SK-N-SH treated with all-trans-retinoic acid at 6 μM for 48 hours (cell line): ENCODE measurements at regions not wholly inside any gene's neighbourhood (a gene's known extent, or its start where the extent isn't known, plus 50 kb on each side); places are given as distances from the start of the nearest gene placed in this dataset.

Experiments used
- ATAC-seq: fragments of 200-7000 bp; cut with Tn5 transposase; 3 replicates; pipeline ENCODE4 v1.9.1; 2020; ENCODE audit warnings: mild to moderate bottlenecking, moderate library complexity
- ARNTL ChIP-seq: fragments of 450-650 bp; formaldehyde crosslinking; IDR thresholded peaks from 2 replicates; pipeline ENCODE4 v1.5.0; 2020; ENCODE audit warnings: low read depth, mild to moderate bottlenecking, moderate library complexity, borderline replicate concordance
- BACH2 ChIP-seq: fragments of 250-450 bp; sonication (Bioruptor Pico); IDR thresholded peaks from 2 replicates; pipeline ENCODE4 v1.9.0; 2021; ENCODE audit warnings: mild to moderate bottlenecking, borderline replicate concordance
- GLIS3 ChIP-seq: fragments of 250-450 bp; sonication (Bioruptor Pico); IDR thresholded peaks from 2 replicates; pipeline ENCODE4 v1.5.0; 2020; ENCODE audit warnings: mild to moderate bottlenecking, moderate library complexity
- OSR1 ChIP-seq: fragments of 250-450 bp; sonication (Bioruptor Pico); IDR thresholded peaks from 2 replicates; pipeline ENCODE4 v1.8.0; 2022; ENCODE audit warnings: moderate library complexity, mild to moderate bottlenecking, inconsistent platforms
- POU6F1 ChIP-seq: fragments of 250-450 bp; sonication (Bioruptor Pico); IDR thresholded peaks from 2 replicates; pipeline ENCODE4 v1.8.0; 2021; ENCODE audit warnings: low read depth, mild to moderate bottlenecking, moderate library complexity, borderline replicate concordance
- PPARA ChIP-seq: fragments of 250-450 bp; sonication (Bioruptor Pico); IDR thresholded peaks from 2 replicates; pipeline ENCODE4 v1.5.0; 2020; ENCODE audit warnings: mild to moderate bottlenecking, borderline replicate concordance
- RARB ChIP-seq: fragments of 250-450 bp; sonication (Bioruptor Pico); IDR thresholded peaks from 2 replicates; pipeline ENCODE4 v1.8.0; 2021; ENCODE audit warnings: mild to moderate bottlenecking, moderate library complexity
- TCF4 ChIP-seq: fragments of 250-450 bp; sonication (Bioruptor Pico); IDR thresholded peaks from 2 replicates; pipeline ENCODE4 v1.8.0; 2021; ENCODE audit warnings: mild to moderate bottlenecking, moderate library complexity, borderline replicate concordance
- TOX ChIP-seq: fragments of 250-450 bp; sonication (Bioruptor Pico); IDR thresholded peaks from 2 replicates; pipeline ENCODE4 v1.8.0; 2021; ENCODE audit warnings: mild to moderate bottlenecking, moderate library complexity, borderline replicate concordance
- TSHZ2 ChIP-seq: fragments of 250-450 bp; sonication (Bioruptor Pico); IDR thresholded peaks from 2 replicates; pipeline ENCODE4 v1.5.0; 2020; ENCODE audit warnings: mild to moderate bottlenecking, moderate library complexity
- ZC3H10 ChIP-seq: fragments of 250-450 bp; sonication (Bioruptor Pico); IDR thresholded peaks from 2 replicates; pipeline ENCODE4 v1.5.1; 2021; ENCODE audit warnings: mild to moderate bottlenecking, moderate library complexity
- ZFP3 ChIP-seq: fragments of 250-450 bp; sonication (Bioruptor Pico); IDR thresholded peaks from 2 replicates; pipeline ENCODE4 v1.5.0; 2020; ENCODE audit warnings: mild to moderate bottlenecking, moderate library complexity
- ZFP30 ChIP-seq: fragments of 450-650 bp; formaldehyde crosslinking; IDR thresholded peaks from 2 replicates; pipeline ENCODE4 v1.5.0; 2022; ENCODE audit warnings: mild to moderate bottlenecking, moderate library complexity
- ZNF565 ChIP-seq: fragments of 450-650 bp; formaldehyde crosslinking; conservative IDR thresholded peaks from 2 replicates; pipeline ENCODE4 v1.5.0; 2020; ENCODE audit warnings: low read depth, mild to moderate bottlenecking, moderate library complexity
- ZNF70 ChIP-seq: fragments of 450-650 bp; formaldehyde crosslinking; IDR thresholded peaks from 2 replicates; pipeline ENCODE4 v1.5.0; 2020; ENCODE audit warnings: mild to moderate bottlenecking, moderate library complexity
- ZNF8 ChIP-seq: fragments of 450-650 bp; formaldehyde crosslinking; IDR thresholded peaks from 2 replicates; pipeline ENCODE4 v1.5.0; 2020; ENCODE audit warnings: mild to moderate bottlenecking, moderate library complexity
- TF ChIP-seq, protein P1 (sequence below): fragments of 250-450 bp; sonication (Bioruptor Pico); IDR thresholded peaks from 2 replicates; pipeline ENCODE4 v1.8.0; 2020; ENCODE audit warnings: mild to moderate bottlenecking, moderate library complexity, borderline replicate concordance
- TF ChIP-seq, protein P2 (sequence below): fragments of 250-450 bp; sonication (Bioruptor Pico); IDR thresholded peaks from 2 replicates; pipeline ENCODE4 v1.5.1; 2020; ENCODE audit warnings: low read depth, mild to moderate bottlenecking, moderate library complexity

DNA sequence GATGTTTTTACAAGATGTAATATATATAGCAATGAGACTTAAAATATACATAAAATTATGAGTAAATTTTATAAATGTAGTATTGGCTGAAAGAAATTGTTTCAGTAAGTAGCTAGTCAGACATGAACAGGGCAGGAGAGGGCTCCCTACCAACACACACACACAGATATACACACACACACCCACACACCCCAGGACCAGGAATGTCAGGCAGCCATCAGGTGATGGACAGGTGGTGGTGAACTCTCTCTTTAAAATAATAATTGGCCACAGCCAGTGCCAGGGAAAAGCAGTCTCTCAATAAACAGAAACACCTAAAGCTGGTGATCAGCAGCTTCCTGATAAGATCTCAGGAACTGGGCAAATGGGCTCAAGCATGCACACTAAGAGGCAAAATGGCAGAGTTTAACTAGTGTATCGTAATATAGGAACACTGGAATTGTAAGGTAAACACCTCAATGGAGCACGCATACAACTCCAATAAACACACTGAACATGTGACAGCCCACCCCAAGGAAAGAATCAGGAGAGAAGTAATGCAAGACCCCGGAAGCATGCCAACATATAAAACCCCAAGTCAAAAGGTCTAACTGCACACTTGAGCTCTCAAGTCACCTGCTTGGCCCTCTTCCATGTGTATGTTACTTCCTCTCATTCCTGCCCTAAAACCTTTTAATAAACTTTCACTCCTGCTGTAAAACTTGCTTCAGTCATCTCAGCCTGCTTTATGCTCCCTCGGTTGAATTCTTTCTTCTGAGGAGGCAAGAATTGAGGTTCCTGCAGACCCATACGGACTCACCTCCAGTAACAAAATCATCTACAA, 1034.1 kb upstream of the SEMA6D start:
- no peak for ATAC-seq
- TF ChIP-seq ZFP30 (CRISPR knock-in tag) = no peak
- TF ChIP-seq TCF4 (CRISPR knock-in tag) = no peak
- no peak for TF ChIP-seq PPARA (CRISPR knock-in tag)
- no peak for TF ChIP-seq ZC3H10 (CRISPR knock-in tag)
- TF ChIP-seq, protein P1, sequence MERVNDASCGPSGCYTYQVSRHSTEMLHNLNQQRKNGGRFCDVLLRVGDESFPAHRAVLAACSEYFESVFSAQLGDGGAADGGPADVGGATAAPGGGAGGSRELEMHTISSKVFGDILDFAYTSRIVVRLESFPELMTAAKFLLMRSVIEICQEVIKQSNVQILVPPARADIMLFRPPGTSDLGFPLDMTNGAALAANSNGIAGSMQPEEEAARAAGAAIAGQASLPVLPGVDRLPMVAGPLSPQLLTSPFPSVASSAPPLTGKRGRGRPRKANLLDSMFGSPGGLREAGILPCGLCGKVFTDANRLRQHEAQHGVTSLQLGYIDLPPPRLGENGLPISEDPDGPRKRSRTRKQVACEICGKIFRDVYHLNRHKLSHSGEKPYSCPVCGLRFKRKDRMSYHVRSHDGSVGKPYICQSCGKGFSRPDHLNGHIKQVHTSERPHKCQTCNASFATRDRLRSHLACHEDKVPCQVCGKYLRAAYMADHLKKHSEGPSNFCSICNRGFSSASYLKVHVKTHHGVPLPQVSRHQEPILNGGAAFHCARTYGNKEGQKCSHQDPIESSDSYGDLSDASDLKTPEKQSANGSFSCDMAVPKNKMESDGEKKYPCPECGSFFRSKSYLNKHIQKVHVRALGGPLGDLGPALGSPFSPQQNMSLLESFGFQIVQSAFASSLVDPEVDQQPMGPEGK (CRISPR knock-in tag) = no peak
- TF ChIP-seq ZNF70 = no peak
- TF ChIP-seq ZNF565 (CRISPR knock-in tag) = no peak
- TF ChIP-seq ARNTL (CRISPR knock-in tag) = no peak
- TF ChIP-seq TOX (CRISPR knock-in tag) = no peak
- TF ChIP-seq TSHZ2 (CRISPR knock-in tag) = no peak
- TF ChIP-seq ZFP3 (CRISPR knock-in tag) = no peak
- no peak for TF ChIP-seq ZNF8
- TF ChIP-seq GLIS3 (CRISPR knock-in tag) = no peak
- TF ChIP-seq, protein P2, sequence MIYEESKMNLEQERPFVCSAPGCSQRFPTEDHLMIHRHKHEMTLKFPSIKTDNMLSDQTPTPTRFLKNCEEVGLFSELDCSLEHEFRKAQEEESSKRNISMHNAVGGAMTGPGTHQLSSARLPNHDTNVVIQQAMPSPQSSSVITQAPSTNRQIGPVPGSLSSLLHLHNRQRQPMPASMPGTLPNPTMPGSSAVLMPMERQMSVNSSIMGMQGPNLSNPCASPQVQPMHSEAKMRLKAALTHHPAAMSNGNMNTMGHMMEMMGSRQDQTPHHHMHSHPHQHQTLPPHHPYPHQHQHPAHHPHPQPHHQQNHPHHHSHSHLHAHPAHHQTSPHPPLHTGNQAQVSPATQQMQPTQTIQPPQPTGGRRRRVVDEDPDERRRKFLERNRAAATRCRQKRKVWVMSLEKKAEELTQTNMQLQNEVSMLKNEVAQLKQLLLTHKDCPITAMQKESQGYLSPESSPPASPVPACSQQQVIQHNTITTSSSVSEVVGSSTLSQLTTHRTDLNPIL (CRISPR knock-in tag) = no peak
- no peak for TF ChIP-seq OSR1 (CRISPR knock-in tag)

DNA sequence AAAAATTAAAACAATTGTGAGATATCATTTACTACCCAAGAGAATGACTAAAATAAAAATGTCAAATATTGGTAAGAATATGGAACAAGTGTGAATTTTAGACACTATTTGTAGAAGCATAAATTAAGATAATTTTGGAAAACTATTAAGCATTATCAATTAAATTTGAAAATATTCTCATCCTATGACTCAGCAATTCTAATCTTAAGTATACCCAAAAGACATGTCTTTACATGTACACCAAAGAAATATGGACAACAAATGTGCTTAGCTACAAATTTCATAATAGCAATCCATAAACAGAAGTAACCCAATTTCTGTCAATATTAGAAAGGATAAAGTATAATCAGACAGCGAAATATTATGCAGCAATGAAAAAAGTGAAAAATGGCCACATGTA, 1032.2 kb upstream of the SEMA6D start:
- ATAC-seq = no peak
- no peak for TF ChIP-seq PPARA (CRISPR knock-in tag)

- TF ChIP-seq ARNTL (CRISPR knock-in tag) (no peak), POU6F1 (no peak), BACH2 (no peak), OSR1 (CRISPR knock-in tag) (no peak), PPARA (CRISPR knock-in tag) (no peak), ZNF565 (CRISPR knock-in tag) (no peak), TOX (CRISPR knock-in tag) (no peak), TCF4 (CRISPR knock-in tag) (no peak), ZFP30 (CRISPR knock-in tag) (no peak), RARB (CRISPR knock-in tag) (no peak), TSHZ2 (CRISPR knock-in tag) (no peak), ZNF70 (no peak)
- TF ChIP-seq, protein P1 (CRISPR knock-in tag) = no peak
- TF ChIP-seq, all 23 proteins: peak for 0
- ATAC-seq = no peak
These were observed 1031.6 kb upstream of the SEMA6D start for GRCh38 chr15:46685681-46686080.
